CD4-positive, alpha-beta T cell (primary cell): ENCODE measurements at regions not wholly inside any gene's neighbourhood (a gene's known extent, or its start where the extent isn't known, plus 50 kb on each side); places are given as distances from the start of the nearest gene placed in this dataset.

ENCODE experiments used
- ATAC-seq: fragments of 200-7000 bp; cut with Tn5 transposase; one replicate; pipeline ENCODE4 v1.10.0; 2022; ENCODE audit warnings: mild to moderate bottlenecking; ENCODE audit not compliant: poor library complexity
- CTCF ChIA-PET: fragments of 350-600 bp; sonication (Branson Sonifier 250); formaldehyde crosslinking; loops from one replicate; lab custom pipeline; 2021; ENCODE audit warnings: antibody characterized with exemption, inconsistent platforms; lab: Charles Lee
- POLR2A ChIA-PET: fragments of 350-600 bp; sonication (Branson Sonifier 250); formaldehyde crosslinking; loops from one replicate; lab custom pipeline; 2021; ENCODE audit warnings: antibody characterized with exemption, inconsistent platforms; lab: Charles Lee
- DNase-seq, 14 experiments: peaks; one replicate each; pipeline ENCODE4 v3.0.0-alpha.2; 2013 to 2020; ENCODE audit warnings: mixed read lengths in 2 of 14
- H3K27ac ChIP-seq, 2 donors: one replicate each; pipeline versions ENCODE4 v1.5.1 to v1.7.0; 2013; ENCODE audit warnings: low read length in 2 of 2, low read depth in 1 of 2, mild to moderate bottlenecking in 1 of 2
- H3K27me3 ChIP-seq, 2 experiments: 1 replicate in 1 of 2; 2 replicates in 1 of 2; pipeline versions ENCODE4 v1.6.1 to v1.7.0; 2013; ENCODE audit warnings: low read length in 2 of 2, control low read depth in 1 of 2, mild to moderate bottlenecking in 1 of 2, moderate library complexity in 1 of 2; ENCODE audit not compliant: insufficient read depth in 2 of 2, control insufficient read depth in 1 of 2
- H3K36me3 ChIP-seq: one replicate; pipeline ENCODE4 v1.6.1; 2013; ENCODE audit warnings: low read length, control low read depth; ENCODE audit not compliant: insufficient read depth
- H3K4me1 ChIP-seq: one replicate; pipeline ENCODE4 v1.6.1; 2013; ENCODE audit warnings: low read length, control low read depth; ENCODE audit not compliant: insufficient read depth
- H3K4me3 ChIP-seq: one replicate; pipeline ENCODE4 v1.5.1; 2013; ENCODE audit warnings: mild to moderate bottlenecking, low read length, moderate library complexity
- H3K9me3 ChIP-seq, 2 experiments: 1 replicate in 1 of 2; 2 replicates in 1 of 2; pipeline versions ENCODE4 v1.6.1 to v1.7.0; 2013; ENCODE audit warnings: low read length in 2 of 2, mild to moderate bottlenecking in 2 of 2, control low read depth in 1 of 2, moderate library complexity in 1 of 2; ENCODE audit not compliant: control insufficient read depth in 1 of 2, insufficient read depth in 1 of 2
- H3K27ac Mint-ChIP-seq: one replicate; pipeline ENCODE4 v1.8.0; 2020; ENCODE audit warnings: mixed read lengths
- H3K27me3 Mint-ChIP-seq: one replicate; pipeline ENCODE4 v1.8.0; 2021; ENCODE audit warnings: mixed read lengths
- H3K36me3 Mint-ChIP-seq: one replicate; pipeline ENCODE4 v1.8.0; 2021; ENCODE audit warnings: low read depth, mixed read lengths
- H3K4me1 Mint-ChIP-seq: one replicate; pipeline ENCODE4 v1.8.0; 2021; ENCODE audit warnings: low read depth, mixed read lengths
- H3K4me3 Mint-ChIP-seq: one replicate; pipeline ENCODE4 v1.8.0; 2020; ENCODE audit warnings: mild to moderate bottlenecking, mixed read lengths
- H3K9me3 Mint-ChIP-seq: one replicate; pipeline ENCODE4 v1.8.0; 2020; ENCODE audit warnings: mixed read lengths
- intact Hi-C, 2 experiments: fragments of 100-400 bp; cut with DNase I in 1 of 2; cut with micrococcal nuclease in 1 of 2; formaldehyde crosslinking; loops; one replicate each; pipeline versions ENCODE4 v1.15.1 to v1.9.0; 2023 to 2025; cut with DNase I, micrococcal nuclease
- TF ChIP-seq, protein P1 (sequence below): fragments of 200-600 bp; IDR thresholded peaks from one replicate; pipeline ENCODE4 v1.8.0; 2022; ENCODE audit warnings: antibody characterized with exemption, mild to moderate bottlenecking

DNA sequence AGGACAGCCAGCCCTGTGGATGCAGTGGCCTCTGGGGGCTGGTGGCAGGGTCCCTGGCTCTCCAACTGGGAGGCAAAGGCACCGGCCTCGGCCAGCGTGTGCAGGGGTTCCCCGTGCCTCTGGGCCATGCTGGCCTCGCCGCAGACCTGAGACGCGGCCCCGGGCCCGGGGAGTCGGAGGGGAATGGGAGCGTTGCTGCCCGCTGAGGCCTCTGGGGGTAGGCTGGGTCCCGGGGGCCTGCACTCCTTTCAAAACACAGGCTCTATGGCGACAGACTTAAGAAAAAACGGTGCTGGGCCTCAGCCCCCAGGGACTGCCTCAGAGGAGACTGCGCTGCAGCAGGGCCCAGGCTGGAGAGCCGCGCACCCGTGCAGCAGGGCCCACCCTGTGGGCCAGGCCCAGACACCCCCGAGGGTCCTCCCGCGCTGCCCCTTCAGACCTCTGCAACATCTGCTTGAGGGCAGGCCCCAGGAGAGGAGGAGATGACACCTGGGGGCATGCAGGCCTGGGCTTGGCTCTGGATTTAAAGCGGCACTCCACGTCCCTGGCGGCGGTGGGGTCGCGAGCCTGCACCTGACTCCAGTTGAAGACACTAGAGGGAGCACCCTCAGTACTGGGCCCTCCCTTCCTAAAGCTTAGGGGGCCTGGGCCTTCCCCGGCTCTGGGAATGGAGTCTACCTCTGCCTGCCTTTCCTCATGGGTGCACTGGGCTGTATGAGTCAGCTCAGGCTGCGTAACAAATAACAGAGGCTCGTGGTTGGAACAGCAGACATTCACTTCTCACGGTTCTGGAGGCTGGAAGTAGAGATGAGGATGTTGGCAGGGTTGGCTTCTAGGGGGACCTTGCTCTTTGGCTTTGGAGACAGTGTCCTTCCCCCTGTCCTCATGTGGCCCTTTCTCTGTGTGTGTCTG is 117.4 kb upstream of the RPS6KA2 start:
- Histone ChIP-seq H3K4me3 (no peak overlapping the region), H3K27ac (no peak overlapping the region), H3K36me3 (no peaks in the 10 kb centered on the region), H3K4me1 (no peaks in the 10 kb centered on the region), H3K9me3 (peaks cover 0 to 12% of the 10 kb centered on the region in 2 experiments), H3K27me3 (no peaks in the 10 kb centered on the region)
- Mint-ChIP-seq H3K4me3 (no peak overlapping the region), H3K9me3 (no peaks in the 10 kb centered on the region), H3K27me3 (no peaks in the 10 kb centered on the region), H3K27ac (no peak overlapping the region), H3K4me1 (no peaks in the 10 kb centered on the region), H3K36me3 (no peaks in the 10 kb centered on the region)
- TF ChIP-seq, protein P1, sequence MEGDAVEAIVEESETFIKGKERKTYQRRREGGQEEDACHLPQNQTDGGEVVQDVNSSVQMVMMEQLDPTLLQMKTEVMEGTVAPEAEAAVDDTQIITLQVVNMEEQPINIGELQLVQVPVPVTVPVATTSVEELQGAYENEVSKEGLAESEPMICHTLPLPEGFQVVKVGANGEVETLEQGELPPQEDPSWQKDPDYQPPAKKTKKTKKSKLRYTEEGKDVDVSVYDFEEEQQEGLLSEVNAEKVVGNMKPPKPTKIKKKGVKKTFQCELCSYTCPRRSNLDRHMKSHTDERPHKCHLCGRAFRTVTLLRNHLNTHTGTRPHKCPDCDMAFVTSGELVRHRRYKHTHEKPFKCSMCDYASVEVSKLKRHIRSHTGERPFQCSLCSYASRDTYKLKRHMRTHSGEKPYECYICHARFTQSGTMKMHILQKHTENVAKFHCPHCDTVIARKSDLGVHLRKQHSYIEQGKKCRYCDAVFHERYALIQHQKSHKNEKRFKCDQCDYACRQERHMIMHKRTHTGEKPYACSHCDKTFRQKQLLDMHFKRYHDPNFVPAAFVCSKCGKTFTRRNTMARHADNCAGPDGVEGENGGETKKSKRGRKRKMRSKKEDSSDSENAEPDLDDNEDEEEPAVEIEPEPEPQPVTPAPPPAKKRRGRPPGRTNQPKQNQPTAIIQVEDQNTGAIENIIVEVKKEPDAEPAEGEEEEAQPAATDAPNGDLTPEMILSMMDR = no peak
- no peak for ATAC-seq
- ChIA-PET POLR2A (no interaction called here), CTCF (no interaction called here)
- DNase-seq = no peak
- intact Hi-C loops = no loop called here

DNA sequence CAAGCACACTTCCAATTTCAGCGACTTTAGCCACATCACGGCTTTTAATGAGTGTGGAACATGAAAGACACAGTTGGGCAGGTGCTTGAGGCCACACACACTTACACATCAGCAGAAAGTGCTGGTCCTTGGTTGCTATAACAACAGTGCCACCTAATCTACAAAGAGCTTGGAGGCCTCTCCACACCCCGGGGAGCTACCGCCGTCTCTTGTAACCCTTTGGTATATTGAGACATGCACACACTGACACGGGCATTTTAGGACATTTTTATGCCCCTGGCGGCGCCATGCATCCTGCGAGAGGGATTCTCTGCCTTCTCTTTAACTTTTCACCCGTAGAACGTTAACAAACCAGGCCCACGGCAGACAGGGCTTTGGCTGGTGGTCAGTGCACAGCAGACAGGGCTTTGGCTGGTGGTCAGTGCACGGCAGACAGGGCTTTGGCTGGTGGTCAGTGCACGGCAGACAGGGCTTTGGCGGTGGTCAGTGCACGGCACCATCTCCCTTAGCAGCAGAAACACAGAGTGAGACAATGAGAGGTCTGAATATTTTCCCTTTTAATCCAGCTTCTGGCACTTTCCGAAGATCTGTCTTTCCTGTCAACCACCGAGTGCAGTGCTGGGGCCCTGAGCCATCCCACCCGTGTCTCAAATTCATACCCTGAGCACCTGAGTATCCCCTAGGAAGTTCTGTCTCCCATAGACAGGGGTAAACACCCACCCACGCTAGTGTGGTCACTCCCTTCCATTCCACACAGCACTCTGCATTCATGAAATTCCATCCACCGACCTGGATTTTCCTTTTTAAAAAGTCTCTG is 116.6 kb upstream of the RPS6KA2 start:
- no peak overlapping the region for H3K27ac Mint-ChIP-seq
- H3K27me3 ChIP-seq = no peaks in the 10 kb centered on the region
- CTCF ChIA-PET = no interaction called here
- no peak overlapping the region for H3K27ac ChIP-seq
- H3K36me3 Mint-ChIP-seq = no peaks in the 10 kb centered on the region
- no peaks in the 10 kb centered on the region for H3K27me3 Mint-ChIP-seq
- peaks cover 0 to 12% of the 10 kb centered on the region in 2 experiments for H3K9me3 ChIP-seq
- no peaks in the 10 kb centered on the region for H3K4me1 Mint-ChIP-seq
- POLR2A ChIA-PET = no interaction called here
- H3K36me3 ChIP-seq = no peaks in the 10 kb centered on the region
- no peak overlapping the region for H3K4me3 Mint-ChIP-seq
- TF ChIP-seq, protein P1 = no peak
- DNase-seq = no peak
- H3K4me1 ChIP-seq = no peaks in the 10 kb centered on the region
- no peaks in the 10 kb centered on the region for H3K9me3 Mint-ChIP-seq
- H3K4me3 ChIP-seq = no peak overlapping the region
- no peak for ATAC-seq
- intact Hi-C loops = no loop called here

DNA sequence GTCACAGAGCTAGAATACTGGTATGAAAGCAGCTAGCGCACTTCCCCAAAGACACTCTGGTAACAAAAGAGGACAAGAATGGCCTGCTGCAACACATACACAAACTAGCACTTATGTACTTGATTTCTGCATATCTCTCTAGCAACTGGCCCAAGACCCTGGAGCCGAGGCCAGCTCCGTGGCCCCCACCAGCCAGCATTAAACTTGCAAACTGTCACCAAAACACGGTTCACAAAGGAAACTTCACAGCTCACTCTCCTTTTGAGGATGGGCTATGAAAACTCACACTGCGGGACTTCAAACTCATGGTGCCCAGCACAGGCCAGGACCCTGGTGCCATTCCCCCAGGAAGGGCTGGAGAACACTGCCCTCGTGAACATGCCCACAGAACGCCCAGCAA is 115.9 kb upstream of the RPS6KA2 start:
- ChIA-PET CTCF (no interaction called here), POLR2A (no interaction called here)
- Mint-ChIP-seq H3K4me3 (no peak overlapping the region), H3K27me3 (no peaks in the 10 kb centered on the region), H3K36me3 (no peaks in the 10 kb centered on the region), H3K4me1 (no peaks in the 10 kb centered on the region), H3K27ac (no peak overlapping the region), H3K9me3 (no peaks in the 10 kb centered on the region)
- ATAC-seq (no peak), DNase-seq (no peak)
- Histone ChIP-seq H3K27ac (no peak overlapping the region), H3K27me3 (no peaks in the 10 kb centered on the region), H3K36me3 (no peaks in the 10 kb centered on the region), H3K9me3 (peaks cover 0 to 12% of the 10 kb centered on the region in 2 experiments), H3K4me1 (no peaks in the 10 kb centered on the region), H3K4me3 (no peak overlapping the region)
- TF ChIP-seq, protein P1 = no peak
- intact Hi-C loops = no loop called here
